GM19455 (cell line): ENCODE measurements at regions not wholly inside any gene's neighbourhood (a gene's known extent, or its start where the extent isn't known, plus 50 kb on each side); places are given as distances from the start of the nearest gene placed in this dataset.
"Not testable (repeated sequence)": the region's sequence is repeated elsewhere in the genome, so short reads cannot be mapped to it uniquely, and the experiment has no call there.

Experiments
- ATAC-seq: cut with Tn5 transposase; IDR thresholded peaks from one replicate; pipeline ENCODE4 v1.9.1; 2021; ENCODE audit not compliant: unreplicated experiment

- ATAC-seq: no peak
Measured at GRCh38 chr2:235430366-235431083, 63.3 kb upstream of the AGAP1 start.

- ATAC-seq: no peak
Measured at GRCh38 chr2:235432741-235433520, 60.9 kb upstream of the AGAP1 start.

GRCh38 chr2:235433860-235434259, 60.0 kb upstream of the AGAP1 start:
- no peak for ATAC-seq

GRCh38 chr2:235439959-235440662, 53.7 kb upstream of the AGAP1 start:
- ATAC-seq: no peak

GRCh38 chr2:235443580-235443979, 50.3 kb upstream of the AGAP1 start:
- not testable (repeated sequence) for ATAC-seq
